Neural cell (in vitro differentiated cells): ENCODE measurements at regions not wholly inside any gene's neighbourhood (a gene's known extent, or its start where the extent isn't known, plus 50 kb on each side); places are given as distances from the start of the nearest gene placed in this dataset.

Experiments
- H2AFZ ChIP-seq: fragments of 200-600, 300-800 bp; sonication (generic), shearing (Covaris generic); 2 replicates; pipeline ENCODE4 v1.6.0; 2014; ENCODE audit warnings: low read depth, mild to moderate bottlenecking, antibody characterized with exemption, low read length, moderate library complexity
- H3F3A ChIP-seq: fragments of 200-600 bp; shearing (Covaris generic); 2 replicates; pipeline ENCODE4 v1.6.1; 2016; ENCODE audit warnings: mild to moderate bottlenecking, moderate library complexity, mixed read lengths, antibody characterized with exemption, low read length; ENCODE audit not compliant: insufficient read depth, poor library complexity, severe bottlenecking
- H3K27ac ChIP-seq: fragments of 200-600, 300-800 bp; sonication (generic), shearing (Covaris generic); 2 replicates; pipeline ENCODE4 v1.5.1; 2014; ENCODE audit warnings: mild to moderate bottlenecking, low read length, moderate library complexity
- H3K27me3 ChIP-seq: fragments of 300-800, 200-600 bp; sonication (generic), shearing (Covaris generic); 2 replicates; pipeline ENCODE4 v1.6.0; 2014; ENCODE audit warnings: mild to moderate bottlenecking, low read depth, low read length, moderate library complexity; ENCODE audit not compliant: insufficient read depth
- H3K36me3 ChIP-seq: fragments of 300-800, 200-600 bp; sonication (generic), shearing (Covaris generic); 2 replicates; pipeline ENCODE4 v1.5.1; 2014; ENCODE audit warnings: mild to moderate bottlenecking, antibody characterized with exemption, low read length, moderate library complexity; ENCODE audit not compliant: insufficient read depth
- H3K4me2 ChIP-seq: fragments of 300-800, 200-600 bp; sonication (generic), shearing (Covaris generic); 2 replicates; pipeline ENCODE4 v1.6.0; 2014; ENCODE audit warnings: mild to moderate bottlenecking, low read length
- H3K4me3 ChIP-seq: fragments of 300-800, 200-600 bp; sonication (generic), shearing (Covaris generic); 2 replicates; pipeline ENCODE4 v1.5.1; 2014; ENCODE audit warnings: mild to moderate bottlenecking, low read length, moderate library complexity
- H3K79me2 ChIP-seq: fragments of 200-600 bp; shearing (Covaris generic); replicated peaks from 2 replicates; pipeline ENCODE4 v1.6.0; 2014; ENCODE audit warnings: mild to moderate bottlenecking, low read length, moderate library complexity; ENCODE audit not compliant: insufficient read depth
- H3K9ac ChIP-seq: fragments of 300-800, 200-600 bp; sonication (generic), shearing (Covaris generic); 2 replicates; pipeline ENCODE4 v1.6.1; 2016; ENCODE audit warnings: mild to moderate bottlenecking, low read length, mixed read lengths
- H3K9me2 ChIP-seq: fragments of 200-600 bp; shearing (Covaris generic); 2 replicates; pipeline ENCODE4 v1.6.1; 2016; ENCODE audit warnings: mild to moderate bottlenecking, low read length, mixed read lengths; ENCODE audit not compliant: insufficient read depth
- H3K9me3 ChIP-seq: fragments of 200-600, 300-800 bp; sonication (generic), shearing (Covaris generic); 2 replicates; pipeline ENCODE4 v1.6.1; 2016; ENCODE audit warnings: mild to moderate bottlenecking, mixed run types, low read length, moderate library complexity, mixed read lengths
- H4K20me1 ChIP-seq: fragments of 200-600 bp; shearing (Covaris generic); 2 replicates; pipeline ENCODE4 v1.6.1; 2016; ENCODE audit warnings: mild to moderate bottlenecking, mixed run types; ENCODE audit not compliant: insufficient read depth
- CTCF ChIP-seq: fragments of 450-650 bp; IDR thresholded peaks from 2 replicates; pipeline ENCODE4 v1.5.1; 2014; ENCODE audit warnings: antibody characterized with exemption, mild to moderate bottlenecking, moderate library complexity; ENCODE audit not compliant: poor library complexity, severe bottlenecking
- EP300 ChIP-seq: fragments of 450-650 bp; conservative IDR thresholded peaks from 2 replicates; pipeline ENCODE4 v1.6.1; 2014; ENCODE audit warnings: antibody characterized with exemption, mild to moderate bottlenecking, moderate library complexity; ENCODE audit not compliant: poor library complexity, severe bottlenecking
- EZH2 ChIP-seq: fragments of 200-600, 300-800 bp; shearing (Covaris generic), sonication (generic); IDR thresholded peaks from 2 replicates; pipeline ENCODE4 v1.6.1; 2014; ENCODE audit warnings: antibody characterized with exemption, low read length, borderline replicate concordance, mild to moderate bottlenecking; ENCODE audit not compliant: insufficient read depth, poor library complexity, severe bottlenecking
- MXI1 ChIP-seq: fragments of 450-650 bp; conservative IDR thresholded peaks from 2 replicates; pipeline ENCODE4 v1.6.1; 2014; ENCODE audit warnings: antibody characterized with exemption, mild to moderate bottlenecking; ENCODE audit not compliant: poor library complexity, severe bottlenecking
- POLR2AphosphoS5 ChIP-seq: IDR thresholded peaks from 2 replicates; pipeline ENCODE4 v1.6.1; 2012
- RAD21 ChIP-seq: fragments of 450-650 bp; conservative IDR thresholded peaks from 2 replicates; pipeline ENCODE4 v1.6.1; 2014; ENCODE audit warnings: antibody characterized with exemption, mild to moderate bottlenecking, moderate library complexity
- REST ChIP-seq: IDR thresholded peaks from 2 replicates; pipeline ENCODE4 v1.6.1; 2012; ENCODE audit warnings: borderline replicate concordance
- SMC3 ChIP-seq: fragments of 450-650 bp; conservative IDR thresholded peaks from 2 replicates; pipeline ENCODE4 v1.6.1; 2014; ENCODE audit warnings: antibody characterized with exemption, mild to moderate bottlenecking, moderate library complexity; ENCODE audit not compliant: poor library complexity
- TAF1 ChIP-seq: IDR thresholded peaks from 2 replicates; pipeline ENCODE4 v1.6.1; 2012; ENCODE audit warnings: low read depth

GRCh38 chr3:64342940-64343688 is 117.8 kb upstream of the PRICKLE2 start:
- no peak for TF ChIP-seq REST
- H3K27ac ChIP-seq: no peak overlapping the region

GRCh38 chr3:64341296-64341695 is 116.0 kb upstream of the PRICKLE2 start:
- no peaks in the 10 kb centered on the region for H3K36me3 ChIP-seq
- no peaks in the 10 kb centered on the region for H4K20me1 ChIP-seq
- TF ChIP-seq TAF1 (no peak), CTCF (no peak), POLR2AphosphoS5 (no peak), EZH2 (no peak), EP300 (no peak), RAD21 (no peak), REST (no peak), MXI1 (no peak), SMC3 (no peak)
- no peaks in the 10 kb centered on the region for H3K79me2 ChIP-seq
- H3K9me3 ChIP-seq: no peaks in the 10 kb centered on the region
- H2AFZ ChIP-seq: no peak overlapping the region
- no peak overlapping the region for H3K4me2 ChIP-seq
- no peak overlapping the region for H3K9ac ChIP-seq
- H3F3A ChIP-seq: no peaks in the 10 kb centered on the region
- H3K27me3 ChIP-seq: no peaks in the 10 kb centered on the region
- no peaks in the 10 kb centered on the region for H3K9me2 ChIP-seq
- no peak overlapping the region for H3K27ac ChIP-seq
- no peak overlapping the region for H3K4me3 ChIP-seq

More at GRCh38 chr3:64342940-64343688, 117.8 kb upstream of the PRICKLE2 start:
- Histone ChIP-seq H4K20me1 (no peaks in the 10 kb centered on the region), H3K9ac (no peak overlapping the region), H3K79me2 (no peaks in the 10 kb centered on the region), H3K36me3 (no peaks in the 10 kb centered on the region), H3K4me2 (no peak overlapping the region), H3K4me3 (no peak overlapping the region), H2AFZ (no peak overlapping the region), H3K9me3 (no peaks in the 10 kb centered on the region), H3K9me2 (no peaks in the 10 kb centered on the region), H3K27me3 (no peaks in the 10 kb centered on the region), H3F3A (no peaks in the 10 kb centered on the region)
